ENCODE measurements at regions not wholly inside any gene's neighbourhood (a gene's known extent, or its start where the extent isn't known, plus 50 kb on each side); places are given as distances from the start of the nearest gene placed in this dataset.

DNA sequence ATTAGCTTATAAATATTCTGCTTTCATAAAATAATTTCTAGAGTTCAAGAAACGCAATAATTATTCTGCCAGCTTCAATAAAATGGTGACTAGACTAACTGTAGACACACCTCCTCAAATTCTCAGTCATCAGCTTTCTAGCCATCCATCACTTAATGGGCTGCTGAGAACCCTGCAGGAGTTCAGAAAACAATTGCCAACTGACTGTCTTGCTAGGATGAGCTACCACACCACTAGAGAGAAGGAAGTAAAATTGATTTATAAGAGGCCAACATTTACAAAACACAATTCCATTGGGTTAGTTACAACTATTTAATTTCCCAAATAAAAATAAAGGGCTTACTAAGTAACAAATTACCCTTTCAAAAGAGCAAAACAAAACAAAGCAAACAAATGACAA is 126.5 kb upstream of the PAPPA start:
- DNase-seq (ENCODE audit: low read depth in 1 of 2, low spot score in 1 of 2) (peak in 1 of 2 experiments; percentile 30), FAIRE-seq (peak; percentile 84), ATAC-seq (peak in 1 of 2 experiments; percentile 43; a peak in 2 of 6 replicates)
- peak overlapping the region; percentile 27; the same call in 2 of the 3 replicates for H3K4me2 ChIP-seq
- TF ChIP-seq EHMT2 (IDR thresholded peaks at IDR 0.05; ENCODE audit: low read depth) (no peak), FOSL2 (IDR thresholded peaks at IDR 0.05) (no peak), FOSL2 (CRISPR knock-in tag; IDR thresholded peaks at IDR 0.05) (no peak), CHD2 (IDR thresholded peaks at IDR 0.05; ENCODE audit: low read length, partially characterized antibody) (no peak), RFX5 (IDR thresholded peaks at IDR 0.05) (no peak), SREBF2 (IDR thresholded peaks at IDR 0.05) (no peak), TP53 (CRISPR knock-in tag; IDR thresholded peaks at IDR 0.05) (no peak), NFE2L2 (conservative IDR thresholded peaks at IDR 0.05; ENCODE audit: low read length) (no peak), HOXB13 (CRISPR knock-in tag; IDR thresholded peaks at IDR 0.05; ENCODE audit: low read depth) (no peak), HEYL (CRISPR knock-in tag; IDR thresholded peaks at IDR 0.05) (no peak), BHLHE40 (IDR thresholded peaks at IDR 0.05; ENCODE audit: low read depth, low read length) (no peak), CBX2 (IDR thresholded peaks at IDR 0.05; ENCODE audit: borderline replicate concordance, low read depth) (no peak)
- TF ChIP-seq, protein P1, sequence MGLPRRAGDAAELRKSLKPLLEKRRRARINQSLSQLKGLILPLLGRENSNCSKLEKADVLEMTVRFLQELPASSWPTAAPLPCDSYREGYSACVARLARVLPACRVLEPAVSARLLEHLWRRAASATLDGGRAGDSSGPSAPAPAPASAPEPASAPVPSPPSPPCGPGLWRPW (IDR thresholded peaks at IDR 0.05), result no peak
- peaks cover 11% of the 10 kb centered on the region for H3K4me1 ChIP-seq
- peak overlapping the region; percentile 59 to 73 for H3K27ac ChIP-seq
- peaks cover 43% of the 10 kb centered on the region for H3K9me3 ChIP-seq
- H3K4me3 ChIP-seq, result no peak overlapping the region
- ChIA-PET CTCF (interaction anchor here (1.1 to 1.3 kb wide), 2 partner anchors 29 to 57 kb away, joined by 3 read pairs; no protein-coding TSS in a partner anchor), POLR2A (no interaction called here)
- WGBS (ENCODE audit: missing lambda C conversion rate), result 84% methylated on average over 1 of the region's 1 CpG

DNA sequence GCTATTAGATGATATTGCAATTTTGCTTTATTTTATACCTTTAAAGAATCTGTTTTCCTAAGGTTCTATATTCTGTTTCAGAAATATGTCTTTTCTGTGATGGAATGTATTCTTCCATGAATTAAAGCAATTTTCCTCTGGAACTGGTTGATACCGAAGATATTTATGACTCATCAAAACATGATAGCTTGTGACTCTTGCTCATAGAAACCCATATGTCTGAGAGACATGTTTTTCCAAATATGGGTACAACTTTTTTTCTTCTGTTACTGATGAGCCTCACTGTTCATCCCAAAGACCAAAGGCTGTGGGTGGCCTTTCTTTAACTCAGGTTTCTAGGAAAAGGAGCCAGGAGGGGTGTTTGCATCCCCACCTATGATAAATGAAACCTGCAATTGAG is 126.1 kb upstream of the PAPPA start:
- H3K9me3 ChIP-seq, result peaks cover 43% of the 10 kb centered on the region
- H3K4me2 ChIP-seq, result peak overlapping the region; percentile 27; the same call in 2 of the 3 replicates
- 15% methylated on average over 1 of the region's 1 CpG for WGBS (ENCODE audit: missing lambda C conversion rate)
- H3K4me3 ChIP-seq, result no peak overlapping the region
- no peak for FAIRE-seq
- no peak for TF ChIP-seq CBX2 (IDR thresholded peaks at IDR 0.05; ENCODE audit: borderline replicate concordance, low read depth)
- no peak for TF ChIP-seq FOSL2 (IDR thresholded peaks at IDR 0.05)
- peak; percentile 93 for TF ChIP-seq FOSL2 (CRISPR knock-in tag; IDR thresholded peaks at IDR 0.05)
- no peak for TF ChIP-seq ZNF302 (CRISPR knock-in tag; IDR thresholded peaks at IDR 0.05)
- TF ChIP-seq ZSCAN20 (CRISPR knock-in tag; IDR thresholded peaks at IDR 0.05), result no peak
- no peak for TF ChIP-seq RCOR1 (IDR thresholded peaks at IDR 0.05; ENCODE audit: low read depth, low read length)
- TF ChIP-seq JUNB (IDR thresholded peaks at IDR 0.05), result peak; percentile 46; the same call in 1 of the 2 replicates
- no peak for TF ChIP-seq FOXS1 (CRISPR knock-in tag; IDR thresholded peaks at IDR 0.05)
- no peak for TF ChIP-seq GATA3 (IDR thresholded peaks at IDR 0.05; ENCODE audit: borderline replicate concordance)
- TF ChIP-seq, protein P2, sequence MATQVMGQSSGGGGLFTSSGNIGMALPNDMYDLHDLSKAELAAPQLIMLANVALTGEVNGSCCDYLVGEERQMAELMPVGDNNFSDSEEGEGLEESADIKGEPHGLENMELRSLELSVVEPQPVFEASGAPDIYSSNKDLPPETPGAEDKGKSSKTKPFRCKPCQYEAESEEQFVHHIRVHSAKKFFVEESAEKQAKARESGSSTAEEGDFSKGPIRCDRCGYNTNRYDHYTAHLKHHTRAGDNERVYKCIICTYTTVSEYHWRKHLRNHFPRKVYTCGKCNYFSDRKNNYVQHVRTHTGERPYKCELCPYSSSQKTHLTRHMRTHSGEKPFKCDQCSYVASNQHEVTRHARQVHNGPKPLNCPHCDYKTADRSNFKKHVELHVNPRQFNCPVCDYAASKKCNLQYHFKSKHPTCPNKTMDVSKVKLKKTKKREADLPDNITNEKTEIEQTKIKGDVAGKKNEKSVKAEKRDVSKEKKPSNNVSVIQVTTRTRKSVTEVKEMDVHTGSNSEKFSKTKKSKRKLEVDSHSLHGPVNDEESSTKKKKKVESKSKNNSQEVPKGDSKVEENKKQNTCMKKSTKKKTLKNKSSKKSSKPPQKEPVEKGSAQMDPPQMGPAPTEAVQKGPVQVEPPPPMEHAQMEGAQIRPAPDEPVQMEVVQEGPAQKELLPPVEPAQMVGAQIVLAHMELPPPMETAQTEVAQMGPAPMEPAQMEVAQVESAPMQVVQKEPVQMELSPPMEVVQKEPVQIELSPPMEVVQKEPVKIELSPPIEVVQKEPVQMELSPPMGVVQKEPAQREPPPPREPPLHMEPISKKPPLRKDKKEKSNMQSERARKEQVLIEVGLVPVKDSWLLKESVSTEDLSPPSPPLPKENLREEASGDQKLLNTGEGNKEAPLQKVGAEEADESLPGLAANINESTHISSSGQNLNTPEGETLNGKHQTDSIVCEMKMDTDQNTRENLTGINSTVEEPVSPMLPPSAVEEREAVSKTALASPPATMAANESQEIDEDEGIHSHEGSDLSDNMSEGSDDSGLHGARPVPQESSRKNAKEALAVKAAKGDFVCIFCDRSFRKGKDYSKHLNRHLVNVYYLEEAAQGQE (IDR thresholded peaks at IDR 0.05), result no peak
- TF ChIP-seq MAFK (IDR thresholded peaks at IDR 0.05; ENCODE audit: partially characterized antibody), result peak; percentile 63
- no peak for TF ChIP-seq TP53 (CRISPR knock-in tag; IDR thresholded peaks at IDR 0.05)
- TF ChIP-seq, protein P1 (IDR thresholded peaks at IDR 0.05), result no peak
- TF ChIP-seq, protein P3, sequence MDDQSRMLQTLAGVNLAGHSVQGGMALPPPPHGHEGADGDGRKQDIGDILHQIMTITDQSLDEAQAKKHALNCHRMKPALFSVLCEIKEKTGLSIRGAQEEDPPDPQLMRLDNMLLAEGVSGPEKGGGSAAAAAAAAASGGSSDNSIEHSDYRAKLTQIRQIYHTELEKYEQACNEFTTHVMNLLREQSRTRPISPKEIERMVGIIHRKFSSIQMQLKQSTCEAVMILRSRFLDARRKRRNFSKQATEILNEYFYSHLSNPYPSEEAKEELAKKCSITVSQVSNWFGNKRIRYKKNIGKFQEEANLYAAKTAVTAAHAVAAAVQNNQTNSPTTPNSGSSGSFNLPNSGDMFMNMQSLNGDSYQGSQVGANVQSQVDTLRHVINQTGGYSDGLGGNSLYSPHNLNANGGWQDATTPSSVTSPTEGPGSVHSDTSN (IDR thresholded peaks at IDR 0.05), result no peak
- no peak for TF ChIP-seq SMC3 (IDR thresholded peaks at IDR 0.05)
- peak in 1 of 2 experiments; percentile 51 for DNase-seq (ENCODE audit: low read depth in 1 of 2, low spot score in 1 of 2)
- CTCF ChIA-PET, result interaction anchor here (1.1 to 1.3 kb wide), 2 partner anchors 30 to 56 kb away, joined by 3 read pairs; no protein-coding TSS in a partner anchor
- ATAC-seq, result peak; percentile 39 to 61; a peak in 3 of 6 replicates
- H3K4me1 ChIP-seq, result peaks cover 11% of the 10 kb centered on the region
- POLR2A ChIA-PET, result no interaction called here
- peak overlapping the region; percentile 59 to 67 for H3K27ac ChIP-seq
